HG02970 (cell line): ENCODE measurements at regions not wholly inside any gene's neighbourhood (a gene's known extent, or its start where the extent isn't known, plus 50 kb on each side); places are given as distances from the start of the nearest gene placed in this dataset.

Source experiments
- ATAC-seq: cut with Tn5 transposase; IDR thresholded peaks from one replicate; pipeline ENCODE4 v1.9.1; 2021; ENCODE audit warnings: mild to moderate bottlenecking, moderate library complexity, moderate number of reproducible peaks; ENCODE audit not compliant: unreplicated experiment, low FRiP score

- no peak for ATAC-seq
These were observed 99.7 kb upstream of the CTDP1 start for GRCh38 chr18:79579807-79580497.

- ATAC-seq = no peak
These were observed 99.0 kb upstream of the CTDP1 start for GRCh38 chr18:79580498-79581171.

- ATAC-seq = no peak
These were observed 98.2 kb upstream of the CTDP1 start for GRCh38 chr18:79581406-79581805.

- no peak for ATAC-seq
These were observed 97.7 kb upstream of the CTDP1 start for GRCh38 chr18:79581911-79582310.

GRCh38 chr18:79582978-79583377 is 96.6 kb upstream of the CTDP1 start:
- no peak for ATAC-seq

GRCh38 chr18:79583426-79583825 is 96.2 kb upstream of the CTDP1 start:
- no peak for ATAC-seq

- no peak for ATAC-seq
These were observed 95.6 kb upstream of the CTDP1 start for GRCh38 chr18:79583984-79584401.

GRCh38 chr18:79584491-79585394 is 94.9 kb upstream of the CTDP1 start:
- ATAC-seq = no peak

- no peak for ATAC-seq
These were observed 93.9 kb upstream of the CTDP1 start for GRCh38 chr18:79585395-79586370.

- ATAC-seq = no peak
These were observed 93.0 kb upstream of the CTDP1 start for GRCh38 chr18:79586436-79587225.

GRCh38 chr18:79587226-79587741 is 92.3 kb upstream of the CTDP1 start:
- no peak for ATAC-seq

GRCh38 chr18:79587779-79588635 is 91.6 kb upstream of the CTDP1 start:
- ATAC-seq = no peak

GRCh38 chr18:79588636-79589481 is 90.7 kb upstream of the CTDP1 start:
- no peak for ATAC-seq

GRCh38 chr18:79589601-79590091 is 90.0 kb upstream of the CTDP1 start:
- ATAC-seq = no peak

GRCh38 chr18:79590191-79591031 is 89.2 kb upstream of the CTDP1 start:
- ATAC-seq = no peak

- no peak for ATAC-seq
These were observed 88.6 kb upstream of the CTDP1 start for GRCh38 chr18:79591032-79591308.
